ENCODE measurements at regions not wholly inside any gene's neighbourhood (a gene's known extent, or its start where the extent isn't known, plus 50 kb on each side); places are given as distances from the start of the nearest gene placed in this dataset.
"Not testable (repeated sequence)": the region's sequence is repeated elsewhere in the genome, so short reads cannot be mapped to it uniquely, and the experiment has no call there.

GRCh38 chr21:23131177-23131576 lies 2133.0 kb downstream of the NCAM2 start:
- Histone ChIP-seq H3K79me2 (ENCODE audit: insufficient read depth, low read length) (no peaks in the 10 kb centered on the region), H3K4me2 (ENCODE audit: low read depth, low read length, poor library complexity, severe bottlenecking) (no peak overlapping the region), H3F3A (ENCODE audit: insufficient read depth) (no peaks in the 10 kb centered on the region), H4K20me1 (ENCODE audit: low read depth, low read length) (no peaks in the 10 kb centered on the region), H3K9ac (ENCODE audit: low read length) (no peak overlapping the region), H3K27me3 (ENCODE audit: low read length) (no peaks in the 10 kb centered on the region), H2AFZ (ENCODE audit: low read depth, low read length, severe bottlenecking) (peak overlapping the region; percentile 35), H3K4me3 (ENCODE audit: insufficient read depth, low read length, poor library complexity, severe bottlenecking) (no peak overlapping the region), H3K36me3 (ENCODE audit: low read length) (no peaks in the 10 kb centered on the region), H3K9me3 (ENCODE audit: insufficient read depth, low read length) (no peaks in the 10 kb centered on the region), H3K27ac (ENCODE audit: low read depth, low read length) (no peak overlapping the region), H3K9me2 (replicated peaks; ENCODE audit: insufficient read depth, low read length) (no peaks in the 10 kb centered on the region)
- TF ChIP-seq, protein P1, sequence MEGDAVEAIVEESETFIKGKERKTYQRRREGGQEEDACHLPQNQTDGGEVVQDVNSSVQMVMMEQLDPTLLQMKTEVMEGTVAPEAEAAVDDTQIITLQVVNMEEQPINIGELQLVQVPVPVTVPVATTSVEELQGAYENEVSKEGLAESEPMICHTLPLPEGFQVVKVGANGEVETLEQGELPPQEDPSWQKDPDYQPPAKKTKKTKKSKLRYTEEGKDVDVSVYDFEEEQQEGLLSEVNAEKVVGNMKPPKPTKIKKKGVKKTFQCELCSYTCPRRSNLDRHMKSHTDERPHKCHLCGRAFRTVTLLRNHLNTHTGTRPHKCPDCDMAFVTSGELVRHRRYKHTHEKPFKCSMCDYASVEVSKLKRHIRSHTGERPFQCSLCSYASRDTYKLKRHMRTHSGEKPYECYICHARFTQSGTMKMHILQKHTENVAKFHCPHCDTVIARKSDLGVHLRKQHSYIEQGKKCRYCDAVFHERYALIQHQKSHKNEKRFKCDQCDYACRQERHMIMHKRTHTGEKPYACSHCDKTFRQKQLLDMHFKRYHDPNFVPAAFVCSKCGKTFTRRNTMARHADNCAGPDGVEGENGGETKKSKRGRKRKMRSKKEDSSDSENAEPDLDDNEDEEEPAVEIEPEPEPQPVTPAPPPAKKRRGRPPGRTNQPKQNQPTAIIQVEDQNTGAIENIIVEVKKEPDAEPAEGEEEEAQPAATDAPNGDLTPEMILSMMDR (IDR thresholded peaks at IDR 0.05; ENCODE audit: insufficient read depth, low read length, poor library complexity, severe bottlenecking), result no peak
- TF ChIP-seq EZH2phosphoT487 (conservative IDR thresholded peaks at IDR 0.05; ENCODE audit: low read length), result no peak

GRCh38 chr21:23138797-23139196 lies 2140.6 kb downstream of the NCAM2 start:
- Histone ChIP-seq H3K79me2 (ENCODE audit: insufficient read depth, low read length) (no peaks in the 10 kb centered on the region), H2AFZ (ENCODE audit: low read depth, low read length, severe bottlenecking) (no peak overlapping the region), H3K9ac (ENCODE audit: low read length) (no peak overlapping the region), H3K9me2 (replicated peaks; ENCODE audit: insufficient read depth, low read length) (no peaks in the 10 kb centered on the region), H3F3A (ENCODE audit: insufficient read depth) (no peaks in the 10 kb centered on the region), H4K20me1 (ENCODE audit: low read depth, low read length) (no peaks in the 10 kb centered on the region), H3K4me2 (ENCODE audit: low read depth, low read length, poor library complexity, severe bottlenecking) (no peak overlapping the region), H3K27ac (ENCODE audit: low read depth, low read length) (no peak overlapping the region), H3K36me3 (ENCODE audit: low read length) (no peaks in the 10 kb centered on the region), H3K9me3 (ENCODE audit: insufficient read depth, low read length) (0 out of 2 replicates have a peak, but pooled peaks cover 4% of the 10 kb centered on the region), H3K27me3 (ENCODE audit: low read length) (no peaks in the 10 kb centered on the region), H3K4me3 (ENCODE audit: insufficient read depth, low read length, poor library complexity, severe bottlenecking) (no peak overlapping the region)
- TF ChIP-seq EZH2phosphoT487 (conservative IDR thresholded peaks at IDR 0.05; ENCODE audit: low read length), result no peak
- TF ChIP-seq, protein P1 (IDR thresholded peaks at IDR 0.05; ENCODE audit: insufficient read depth, low read length, poor library complexity, severe bottlenecking), result no peak

DNA sequence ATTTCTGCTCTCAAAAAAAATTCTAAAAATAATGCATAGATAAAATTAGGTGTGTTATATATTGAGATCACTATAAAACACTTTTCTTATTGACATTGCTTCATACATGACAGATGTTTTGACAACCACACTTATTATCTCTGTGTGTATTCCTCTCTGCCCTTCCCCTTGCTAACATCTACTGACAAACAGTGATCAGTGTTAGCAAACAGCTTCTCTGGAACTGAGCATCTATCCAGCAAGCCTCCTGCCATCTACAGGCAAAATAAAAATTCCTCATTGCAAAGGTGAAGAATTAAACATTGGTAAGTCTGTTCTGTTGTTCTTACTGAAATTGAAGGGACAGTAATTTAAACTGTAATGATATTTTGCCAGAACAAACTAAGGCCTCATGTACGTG lies 2153.9 kb downstream of the NCAM2 start:
- Histone ChIP-seq H3K4me3 (ENCODE audit: insufficient read depth, low read length, poor library complexity, severe bottlenecking) (no peak overlapping the region), H3K27me3 (ENCODE audit: low read length) (no peaks in the 10 kb centered on the region)
- TF ChIP-seq EZH2phosphoT487 (conservative IDR thresholded peaks at IDR 0.05; ENCODE audit: low read length), result no peak
- TF ChIP-seq, protein P1 (IDR thresholded peaks at IDR 0.05; ENCODE audit: insufficient read depth, low read length, poor library complexity, severe bottlenecking), result no peak

DNA sequence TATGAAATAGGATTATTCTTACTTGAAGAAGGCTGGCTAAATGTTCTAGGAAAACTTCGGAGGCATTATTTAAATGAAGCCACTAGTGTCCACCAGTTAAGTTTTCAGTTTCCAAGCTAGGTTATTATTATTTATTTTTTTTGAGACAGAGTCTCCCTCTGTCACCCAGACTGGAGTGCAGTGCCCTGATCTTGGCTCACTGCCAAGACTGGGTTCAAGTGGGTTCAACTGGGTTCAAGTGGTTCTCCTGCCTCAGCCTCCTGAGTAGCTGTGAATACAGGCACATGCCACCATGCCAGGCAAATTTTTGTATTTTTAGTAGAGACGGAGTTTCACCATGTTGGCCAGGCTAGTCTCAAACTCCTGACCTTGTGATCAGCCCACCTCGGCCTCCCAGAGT lies 2155.6 kb downstream of the NCAM2 start:
- H2AFZ ChIP-seq (ENCODE audit: low read depth, low read length, severe bottlenecking), result peak overlapping the region; percentile 9
- not testable (repeated sequence) for H3K36me3 ChIP-seq (ENCODE audit: low read length); H3K4me3 ChIP-seq (ENCODE audit: insufficient read depth, low read length, poor library complexity, severe bottlenecking); H3K9me2 ChIP-seq (replicated peaks; ENCODE audit: insufficient read depth, low read length); H3K27me3 ChIP-seq (ENCODE audit: low read length); H3K4me2 ChIP-seq (ENCODE audit: low read depth, low read length, poor library complexity, severe bottlenecking); H3F3A ChIP-seq (ENCODE audit: insufficient read depth); H3K27ac ChIP-seq (ENCODE audit: low read depth, low read length); H3K9me3 ChIP-seq (ENCODE audit: insufficient read depth, low read length); H3K9ac ChIP-seq (ENCODE audit: low read length); H4K20me1 ChIP-seq (ENCODE audit: low read depth, low read length); H3K79me2 ChIP-seq (ENCODE audit: insufficient read depth, low read length)

More for the DNA sequence above, 2153.9 kb downstream of the NCAM2 start:
- no peaks in the 10 kb centered on the region for H3K9me2 ChIP-seq (replicated peaks; ENCODE audit: insufficient read depth, low read length)
- no peaks in the 10 kb centered on the region for H3K79me2 ChIP-seq (ENCODE audit: insufficient read depth, low read length)
- no peak overlapping the region for H3K9ac ChIP-seq (ENCODE audit: low read length)
- peak overlapping the region; percentile 60 for H2AFZ ChIP-seq (ENCODE audit: low read depth, low read length, severe bottlenecking)
- H3F3A ChIP-seq (ENCODE audit: insufficient read depth), result no peaks in the 10 kb centered on the region
- no peak overlapping the region for H3K4me2 ChIP-seq (ENCODE audit: low read depth, low read length, poor library complexity, severe bottlenecking)
- no peak overlapping the region for H3K27ac ChIP-seq (ENCODE audit: low read depth, low read length)
- no peaks in the 10 kb centered on the region; the same call in 1 of the 2 replicates for H3K36me3 ChIP-seq (ENCODE audit: low read length)
- no peaks in the 10 kb centered on the region for H3K9me3 ChIP-seq (ENCODE audit: insufficient read depth, low read length)
- H4K20me1 ChIP-seq (ENCODE audit: low read depth, low read length), result no peaks in the 10 kb centered on the region
